Duodenal mucosa (tissue), 2 donors: ENCODE measurements at regions not wholly inside any gene's neighbourhood (a gene's known extent, or its start where the extent isn't known, plus 50 kb on each side); places are given as distances from the start of the nearest gene placed in this dataset.

Experiments
- H3K27ac ChIP-seq: one replicate; pipeline ENCODE4 v1.7.0; 2013; ENCODE audit warnings: low read depth, low read length
- H3K27me3 ChIP-seq, 2 donors: one replicate each; pipeline ENCODE4 v1.7.0; 2013; ENCODE audit warnings: low read length in 2 of 2, control low read depth in 1 of 2; ENCODE audit not compliant: insufficient read depth in 2 of 2, control insufficient read depth in 1 of 2
- H3K36me3 ChIP-seq, 2 donors: one replicate each; pipeline ENCODE4 v1.7.0; 2013; ENCODE audit warnings: low read length in 2 of 2, control low read depth in 1 of 2; ENCODE audit not compliant: insufficient read depth in 2 of 2, control insufficient read depth in 1 of 2
- H3K4me1 ChIP-seq, 2 donors: one replicate each; pipeline ENCODE4 v1.7.0; 2013; ENCODE audit warnings: low read length in 2 of 2, control low read depth in 1 of 2; ENCODE audit not compliant: insufficient read depth in 2 of 2, control insufficient read depth in 1 of 2
- H3K4me3 ChIP-seq, 2 donors: one replicate each; pipeline ENCODE4 v1.7.0; 2013; ENCODE audit warnings: low read length in 2 of 2, low read depth in 1 of 2
- H3K9ac ChIP-seq, 2 donors: one replicate each; pipeline ENCODE4 v1.7.0; 2013; ENCODE audit warnings: low read length in 2 of 2, low read depth in 1 of 2
- H3K9me3 ChIP-seq, 2 donors: one replicate each; pipeline ENCODE4 v1.7.0; 2013; ENCODE audit warnings: low read length in 2 of 2, control low read depth in 1 of 2; ENCODE audit not compliant: control insufficient read depth in 1 of 2

GRCh38 chr2:236959876-236960275 is 125.8 kb upstream of the COPS8 start:
- no peak overlapping the region for H3K27ac ChIP-seq

GRCh38 chr2:236960531-236960930 is 125.2 kb upstream of the COPS8 start:
- Histone ChIP-seq H3K27me3 (no peaks in the 10 kb centered on the region), H3K9ac (no peak overlapping the region), H3K27ac (no peak overlapping the region), H3K9me3 (no peaks in the 10 kb centered on the region), H3K4me1 (no peaks in the 10 kb centered on the region), H3K36me3 (no peaks in the 10 kb centered on the region), H3K4me3 (no peak overlapping the region)

More at GRCh38 chr2:236959876-236960275, 125.8 kb upstream of the COPS8 start:
- Histone ChIP-seq H3K36me3 (no peaks in the 10 kb centered on the region), H3K9ac (no peak overlapping the region), H3K27me3 (no peaks in the 10 kb centered on the region), H3K4me3 (no peak overlapping the region), H3K4me1 (no peaks in the 10 kb centered on the region), H3K9me3 (no peaks in the 10 kb centered on the region)

- no peaks in the 10 kb centered on the region for H3K9me3 ChIP-seq
- no peaks in the 10 kb centered on the region for H3K27me3 ChIP-seq
- peaks cover 5 to 6% of the 10 kb centered on the region in 2 donors for H3K4me1 ChIP-seq
- H3K27ac ChIP-seq, result no peak overlapping the region
- H3K4me3 ChIP-seq, result no peak overlapping the region
- H3K36me3 ChIP-seq, result no peaks in the 10 kb centered on the region
- no peak overlapping the region for H3K9ac ChIP-seq
These were observed 122.9 kb upstream of the COPS8 start for GRCh38 chr2:236962816-236963215.

GRCh38 chr2:236963631-236964182 is 122.0 kb upstream of the COPS8 start:
- H3K27me3 ChIP-seq, result no peaks in the 10 kb centered on the region
- H3K27ac ChIP-seq, result no peak overlapping the region
- no peak overlapping the region for H3K4me3 ChIP-seq

GRCh38 chr2:236964291-236964690 is 121.4 kb upstream of the COPS8 start:
- Histone ChIP-seq H3K27me3 (no peaks in the 10 kb centered on the region), H3K4me3 (no peak overlapping the region), H3K36me3 (no peaks in the 10 kb centered on the region), H3K9ac (no peak overlapping the region), H3K4me1 (peaks cover 20 to 21% of the 10 kb centered on the region in 2 donors), H3K27ac (no peak overlapping the region), H3K9me3 (no peaks in the 10 kb centered on the region)

More at GRCh38 chr2:236963631-236964182, 122.0 kb upstream of the COPS8 start:
- no peaks in the 10 kb centered on the region for H3K36me3 ChIP-seq
- H3K4me1 ChIP-seq, result peaks cover 14 to 15% of the 10 kb centered on the region in 2 donors
- no peak overlapping the region for H3K9ac ChIP-seq
- H3K9me3 ChIP-seq, result no peaks in the 10 kb centered on the region

- H3K27me3 ChIP-seq, result no peaks in the 10 kb centered on the region
- no peak overlapping the region for H3K4me3 ChIP-seq
- H3K9me3 ChIP-seq, result no peaks in the 10 kb centered on the region
- no peak overlapping the region for H3K27ac ChIP-seq
- peaks cover 24 to 26% of the 10 kb centered on the region in 2 donors for H3K4me1 ChIP-seq
- no peak overlapping the region for H3K9ac ChIP-seq
- H3K36me3 ChIP-seq, result no peaks in the 10 kb centered on the region
These were observed 120.5 kb upstream of the COPS8 start for GRCh38 chr2:236965021-236965840.

GRCh38 chr2:236965841-236966096 is 119.9 kb upstream of the COPS8 start:
- Histone ChIP-seq H3K9ac (no peak overlapping the region), H3K27me3 (no peaks in the 10 kb centered on the region), H3K4me3 (no peak overlapping the region), H3K4me1 (peaks cover 24 to 26% of the 10 kb centered on the region in 2 donors), H3K27ac (no peak overlapping the region), H3K36me3 (no peaks in the 10 kb centered on the region), H3K9me3 (no peaks in the 10 kb centered on the region)

- H3K9ac ChIP-seq, result no peak overlapping the region
- no peak overlapping the region for H3K27ac ChIP-seq
- H3K4me3 ChIP-seq, result no peak overlapping the region
These were observed 118.2 kb upstream of the COPS8 start for GRCh38 chr2:236967499-236967783.

GRCh38 chr2:236968101-236968879 is 117.4 kb upstream of the COPS8 start:
- no peaks in the 10 kb centered on the region for H3K36me3 ChIP-seq
- H3K27ac ChIP-seq, result no peak overlapping the region
- H3K9ac ChIP-seq, result no peak overlapping the region
- H3K27me3 ChIP-seq, result no peaks in the 10 kb centered on the region
- no peaks in the 10 kb centered on the region for H3K9me3 ChIP-seq
- peak overlapping the region; percentile 25 to 54 for H3K4me3 ChIP-seq
- peaks cover 37 to 42% of the 10 kb centered on the region in 2 donors for H3K4me1 ChIP-seq

More at GRCh38 chr2:236967499-236967783, 118.2 kb upstream of the COPS8 start:
- Histone ChIP-seq H3K4me1 (peaks cover 30 to 33% of the 10 kb centered on the region in 2 donors), H3K9me3 (no peaks in the 10 kb centered on the region), H3K27me3 (no peaks in the 10 kb centered on the region), H3K36me3 (no peaks in the 10 kb centered on the region)

- H3K4me1 ChIP-seq, result peaks cover 39 to 46% of the 10 kb centered on the region in 2 donors
- H3K27me3 ChIP-seq, result no peaks in the 10 kb centered on the region
- H3K36me3 ChIP-seq, result no peaks in the 10 kb centered on the region
- no peak overlapping the region for H3K9ac ChIP-seq
- H3K27ac ChIP-seq, result peak overlapping the region; percentile 7
- H3K4me3 ChIP-seq, result peak overlapping the region in 1 of 2 donors; percentile 54
- no peaks in the 10 kb centered on the region for H3K9me3 ChIP-seq
These were observed 116.7 kb upstream of the COPS8 start for GRCh38 chr2:236968880-236969534.
